ENCODE measurements at regions not wholly inside any gene's neighbourhood (a gene's known extent, or its start where the extent isn't known, plus 50 kb on each side); places are given as distances from the start of the nearest gene placed in this dataset.

DNA sequence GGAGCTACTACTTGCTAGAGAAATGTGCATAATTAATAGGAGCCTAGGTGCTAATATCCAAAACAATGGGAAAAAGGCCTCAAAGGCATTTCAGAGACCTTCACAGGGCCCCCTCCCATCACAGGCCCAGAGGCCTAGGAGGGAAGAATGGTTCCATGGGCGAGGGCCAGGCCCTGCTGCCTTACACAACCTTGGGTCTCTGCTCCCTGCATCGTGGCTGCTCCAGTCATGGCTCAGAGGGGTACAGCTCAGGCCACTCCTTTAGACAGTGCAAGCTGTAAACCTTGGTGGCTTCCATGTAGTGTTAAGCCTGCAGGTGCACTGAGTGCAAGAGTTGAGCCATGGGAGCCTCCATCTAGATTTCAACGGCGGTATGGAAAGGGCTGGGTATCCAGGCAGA, 429.2 kb downstream of the FIGN start:
- TF ChIP-seq, protein P1, sequence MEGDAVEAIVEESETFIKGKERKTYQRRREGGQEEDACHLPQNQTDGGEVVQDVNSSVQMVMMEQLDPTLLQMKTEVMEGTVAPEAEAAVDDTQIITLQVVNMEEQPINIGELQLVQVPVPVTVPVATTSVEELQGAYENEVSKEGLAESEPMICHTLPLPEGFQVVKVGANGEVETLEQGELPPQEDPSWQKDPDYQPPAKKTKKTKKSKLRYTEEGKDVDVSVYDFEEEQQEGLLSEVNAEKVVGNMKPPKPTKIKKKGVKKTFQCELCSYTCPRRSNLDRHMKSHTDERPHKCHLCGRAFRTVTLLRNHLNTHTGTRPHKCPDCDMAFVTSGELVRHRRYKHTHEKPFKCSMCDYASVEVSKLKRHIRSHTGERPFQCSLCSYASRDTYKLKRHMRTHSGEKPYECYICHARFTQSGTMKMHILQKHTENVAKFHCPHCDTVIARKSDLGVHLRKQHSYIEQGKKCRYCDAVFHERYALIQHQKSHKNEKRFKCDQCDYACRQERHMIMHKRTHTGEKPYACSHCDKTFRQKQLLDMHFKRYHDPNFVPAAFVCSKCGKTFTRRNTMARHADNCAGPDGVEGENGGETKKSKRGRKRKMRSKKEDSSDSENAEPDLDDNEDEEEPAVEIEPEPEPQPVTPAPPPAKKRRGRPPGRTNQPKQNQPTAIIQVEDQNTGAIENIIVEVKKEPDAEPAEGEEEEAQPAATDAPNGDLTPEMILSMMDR (IDR thresholded peaks at IDR 0.05 in 4 of 5, conservative IDR thresholded peaks at IDR 0.05 in 1 of 5), result no peak
- TF ChIP-seq POLR2A (IDR thresholded peaks at IDR 0.05), result no peak
